ENCODE measurements at regions not wholly inside any gene's neighbourhood (a gene's known extent, or its start where the extent isn't known, plus 50 kb on each side); places are given as distances from the start of the nearest gene placed in this dataset.

DNA sequence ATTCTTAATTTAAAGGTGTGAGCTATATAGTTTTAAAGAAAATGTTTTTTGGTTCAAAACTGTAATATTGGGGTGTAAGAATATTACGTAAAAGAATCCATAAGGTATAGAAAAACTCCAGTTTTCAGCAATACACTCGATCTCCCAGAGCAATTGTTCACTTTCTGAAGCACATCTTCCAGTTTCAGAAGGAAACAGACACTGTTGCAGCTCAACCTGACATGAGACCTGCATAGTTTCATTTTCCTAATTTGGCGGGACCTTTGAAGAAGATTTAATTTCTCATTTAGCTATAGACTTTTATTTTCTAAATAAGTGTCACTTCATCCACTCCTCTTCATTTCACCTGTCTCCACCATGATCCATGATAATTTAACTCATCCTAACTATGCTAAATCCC lies 281.5 kb downstream of the HTR1B start:
- H3K4me3 ChIP-seq (ENCODE audit: insufficient read depth, low read depth, low read length), result no peak overlapping the region
- no peaks in the 10 kb centered on the region for H3K27me3 ChIP-seq (ENCODE audit: control insufficient read depth, insufficient read depth, low read length)
- no peak for DNase-seq
- no peaks in the 10 kb centered on the region for H3K36me3 ChIP-seq (replicated peaks; ENCODE audit: control insufficient read depth, insufficient read depth, low read length)

GRCh38 chr6:77180326-77180725 lies 283.0 kb downstream of the HTR1B start:
- no peak for DNase-seq
- H3K27me3 ChIP-seq (ENCODE audit: control insufficient read depth, insufficient read depth, low read length), result no peaks in the 10 kb centered on the region
- no peak overlapping the region for H3K4me3 ChIP-seq (ENCODE audit: insufficient read depth, low read depth, low read length)
- H3K36me3 ChIP-seq (replicated peaks; ENCODE audit: control insufficient read depth, insufficient read depth, low read length), result no peaks in the 10 kb centered on the region

GRCh38 chr6:77178821-77179220 lies 284.5 kb downstream of the HTR1B start:
- Histone ChIP-seq H3K27me3 (ENCODE audit: control insufficient read depth, insufficient read depth, low read length) (no peaks in the 10 kb centered on the region), H3K4me3 (ENCODE audit: insufficient read depth, low read depth, low read length) (no peak overlapping the region), H3K36me3 (replicated peaks; ENCODE audit: control insufficient read depth, insufficient read depth, low read length) (no peaks in the 10 kb centered on the region)
- DNase-seq, result no peak

- Histone ChIP-seq H3K36me3 (replicated peaks; ENCODE audit: control insufficient read depth, insufficient read depth, low read length) (no peaks in the 10 kb centered on the region), H3K4me3 (ENCODE audit: insufficient read depth, low read depth, low read length) (no peak overlapping the region), H3K27me3 (ENCODE audit: control insufficient read depth, insufficient read depth, low read length) (no peaks in the 10 kb centered on the region)
- DNase-seq, result no peak
Observed at GRCh38 chr6:77177470-77177869, 285.8 kb downstream of the HTR1B start.

DNA sequence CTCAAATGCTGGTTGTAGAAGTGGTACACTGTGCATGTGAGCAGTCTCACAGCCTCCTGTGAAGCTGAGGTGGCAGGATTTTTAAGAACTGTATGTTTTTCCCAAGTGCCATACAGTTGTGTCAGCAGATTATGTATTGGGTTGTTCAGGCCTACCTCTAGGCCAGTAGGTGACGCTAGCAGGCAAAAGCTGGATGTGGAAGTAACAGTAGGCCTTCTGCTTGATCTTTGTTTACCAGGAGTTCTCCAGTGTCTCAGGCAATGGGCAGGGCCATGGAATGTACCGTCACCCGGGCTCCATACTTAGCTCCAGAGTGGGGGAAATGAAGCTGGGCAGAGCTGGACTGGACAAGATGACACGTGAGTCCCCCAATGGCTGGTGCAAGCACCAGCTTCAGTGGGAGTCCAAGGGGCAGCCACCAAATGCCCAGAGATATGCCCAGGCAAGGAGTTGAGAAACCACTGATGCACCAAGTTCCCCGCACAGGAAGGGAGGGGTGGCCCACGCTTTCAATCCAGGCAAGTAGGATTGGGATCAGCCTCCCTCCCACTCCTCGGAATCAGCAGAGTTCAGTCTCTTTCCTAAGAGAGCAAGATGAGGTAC lies 289.7 kb downstream of the HTR1B start:
- Histone ChIP-seq H3K27me3 (ENCODE audit: control insufficient read depth, insufficient read depth, low read length) (no peaks in the 10 kb centered on the region), H3K36me3 (replicated peaks; ENCODE audit: control insufficient read depth, insufficient read depth, low read length) (no peaks in the 10 kb centered on the region), H3K4me3 (ENCODE audit: insufficient read depth, low read depth, low read length) (no peak overlapping the region)
- DNase-seq, result peak; percentile 21

- H3K36me3 ChIP-seq (replicated peaks; ENCODE audit: control insufficient read depth, insufficient read depth, low read length), result no peaks in the 10 kb centered on the region
- DNase-seq, result no peak
- H3K27me3 ChIP-seq (ENCODE audit: control insufficient read depth, insufficient read depth, low read length), result no peaks in the 10 kb centered on the region
- no peak overlapping the region for H3K4me3 ChIP-seq (ENCODE audit: insufficient read depth, low read depth, low read length)
Observed at GRCh38 chr6:77172578-77172977, 290.7 kb downstream of the HTR1B start.

DNA sequence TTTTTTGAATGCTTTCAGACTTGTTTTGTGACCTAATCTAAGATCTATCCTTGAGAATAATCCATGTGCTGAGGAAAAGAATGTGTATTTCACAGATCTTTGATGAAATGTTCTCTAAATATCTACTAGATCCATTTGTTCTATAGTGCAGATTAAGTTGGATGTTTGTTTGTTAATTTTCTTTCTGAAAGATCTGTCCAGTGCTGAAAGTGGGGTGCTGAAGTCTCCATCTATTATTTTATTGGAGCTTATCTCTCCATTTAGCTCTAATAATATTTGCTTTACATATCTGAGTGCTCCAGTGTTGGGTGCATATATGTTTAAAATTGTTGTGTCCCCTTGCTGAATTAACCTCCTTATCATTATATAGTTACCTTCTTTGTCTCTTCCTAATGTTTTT lies 303.6 kb downstream of the HTR1B start:
- DNase-seq, result no peak
- no peak overlapping the region for H3K4me3 ChIP-seq (ENCODE audit: insufficient read depth, low read depth, low read length)
- no peaks in the 10 kb centered on the region for H3K36me3 ChIP-seq (replicated peaks; ENCODE audit: control insufficient read depth, insufficient read depth, low read length)
- H3K27me3 ChIP-seq (ENCODE audit: control insufficient read depth, insufficient read depth, low read length), result no peaks in the 10 kb centered on the region

- no peak for DNase-seq
- Histone ChIP-seq H3K4me3 (ENCODE audit: insufficient read depth, low read depth, low read length) (no peak overlapping the region), H3K36me3 (replicated peaks; ENCODE audit: control insufficient read depth, insufficient read depth, low read length) (no peaks in the 10 kb centered on the region), H3K27me3 (ENCODE audit: control insufficient read depth, insufficient read depth, low read length) (no peaks in the 10 kb centered on the region)
Observed at GRCh38 chr6:77151241-77151640, 312.1 kb downstream of the HTR1B start.

DNA sequence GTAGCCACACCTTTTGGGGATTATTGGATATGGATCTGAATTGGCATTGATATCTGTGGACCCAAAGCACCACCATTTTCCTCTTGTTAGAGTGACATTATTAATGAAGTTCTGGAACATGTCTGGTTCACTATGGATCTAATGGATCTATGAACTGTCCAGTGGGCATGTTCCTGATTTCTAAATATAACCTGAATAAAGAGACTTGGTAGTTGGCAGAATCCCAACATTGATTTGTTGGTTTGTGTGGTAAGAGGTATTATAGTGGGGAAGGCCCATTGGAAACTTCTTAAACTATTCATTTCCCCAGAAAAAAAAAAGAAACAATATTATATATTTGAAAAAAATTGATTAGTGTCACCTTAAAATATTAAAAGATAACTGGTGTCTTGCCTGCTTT lies 312.6 kb downstream of the HTR1B start:
- Histone ChIP-seq H3K36me3 (replicated peaks; ENCODE audit: control insufficient read depth, insufficient read depth, low read length) (no peaks in the 10 kb centered on the region), H3K27me3 (ENCODE audit: control insufficient read depth, insufficient read depth, low read length) (no peaks in the 10 kb centered on the region), H3K4me3 (ENCODE audit: insufficient read depth, low read depth, low read length) (no peak overlapping the region)
- no peak for DNase-seq

GRCh38 chr6:77145244-77145643 lies 318.0 kb downstream of the HTR1B start:
- DNase-seq, result no peak
- Histone ChIP-seq H3K36me3 (replicated peaks; ENCODE audit: control insufficient read depth, insufficient read depth, low read length) (no peaks in the 10 kb centered on the region), H3K4me3 (ENCODE audit: insufficient read depth, low read depth, low read length) (no peak overlapping the region), H3K27me3 (ENCODE audit: control insufficient read depth, insufficient read depth, low read length) (no peaks in the 10 kb centered on the region)

DNA sequence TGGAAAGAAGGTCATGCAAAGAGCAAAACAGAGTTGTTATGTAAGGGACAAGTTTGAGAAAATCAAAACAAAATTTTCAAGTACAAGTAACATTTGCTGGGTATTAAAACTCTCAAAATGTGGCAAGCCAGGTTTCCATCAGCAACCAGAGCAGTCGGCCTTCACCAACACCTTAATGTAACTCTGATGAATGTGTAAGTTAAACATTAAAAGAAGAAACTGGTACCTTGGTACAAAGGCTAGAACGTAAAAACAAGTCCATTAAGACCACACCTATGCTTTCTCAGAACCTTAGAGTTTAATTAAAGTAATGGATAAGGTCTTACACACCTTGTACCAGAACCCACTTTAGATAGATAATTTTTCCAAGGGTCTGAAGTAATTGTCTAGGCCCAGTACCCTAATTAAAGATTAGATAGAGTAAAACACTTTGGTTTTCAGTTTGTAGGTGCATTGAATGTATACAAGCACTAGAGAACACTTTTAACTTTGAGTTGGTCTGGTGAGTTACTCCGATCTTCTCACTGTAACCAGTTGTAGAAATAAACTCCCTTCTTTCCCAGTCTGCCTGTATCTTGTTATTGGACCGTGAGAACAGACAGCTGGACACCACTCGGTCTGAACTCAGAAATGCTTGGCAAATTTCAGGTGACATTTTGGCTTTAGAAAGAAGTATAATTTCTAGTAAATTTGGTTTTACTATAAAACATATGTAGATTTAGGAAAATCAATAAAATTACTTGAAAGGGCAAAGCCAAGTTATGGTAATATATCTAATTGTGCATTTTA lies 319.4 kb downstream of the HTR1B start:
- Histone ChIP-seq H3K4me3 (ENCODE audit: insufficient read depth, low read depth, low read length) (no peak overlapping the region), H3K27me3 (ENCODE audit: control insufficient read depth, insufficient read depth, low read length) (no peaks in the 10 kb centered on the region), H3K36me3 (replicated peaks; ENCODE audit: control insufficient read depth, insufficient read depth, low read length) (no peaks in the 10 kb centered on the region)
- DNase-seq, result no peak

DNA sequence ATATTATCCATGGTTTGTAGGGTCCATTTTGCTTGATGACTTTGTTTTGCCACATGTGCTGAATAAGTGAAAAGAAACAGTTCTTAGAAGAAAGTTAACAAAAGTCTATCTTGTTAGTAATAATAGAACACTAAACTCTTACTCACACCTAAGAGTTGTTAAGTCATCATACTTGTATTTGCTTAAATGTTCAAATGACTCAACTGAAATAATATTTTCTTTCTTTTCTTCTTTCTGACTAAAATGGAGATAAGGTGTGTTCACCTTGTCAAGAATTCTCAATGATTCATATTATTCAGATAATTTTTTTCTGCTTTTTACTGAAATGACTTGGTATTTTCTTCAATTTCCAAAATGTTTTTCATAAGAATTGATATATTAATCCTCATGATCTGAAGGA lies 327.2 kb downstream of the HTR1B start:
- no peak overlapping the region for H3K4me3 ChIP-seq (ENCODE audit: insufficient read depth, low read depth, low read length)

GRCh38 chr6:77133031-77133430 lies 330.3 kb downstream of the HTR1B start:
- no peak overlapping the region for H3K4me3 ChIP-seq (ENCODE audit: insufficient read depth, low read depth, low read length)
- DNase-seq, result no peak
- H3K27me3 ChIP-seq (ENCODE audit: control insufficient read depth, insufficient read depth, low read length), result no peaks in the 10 kb centered on the region
- no peaks in the 10 kb centered on the region for H3K36me3 ChIP-seq (replicated peaks; ENCODE audit: control insufficient read depth, insufficient read depth, low read length)

More for the DNA sequence above, 327.2 kb downstream of the HTR1B start:
- Histone ChIP-seq H3K27me3 (ENCODE audit: control insufficient read depth, insufficient read depth, low read length) (no peaks in the 10 kb centered on the region), H3K36me3 (replicated peaks; ENCODE audit: control insufficient read depth, insufficient read depth, low read length) (no peaks in the 10 kb centered on the region)
- DNase-seq, result no peak

- Histone ChIP-seq H3K27me3 (ENCODE audit: control insufficient read depth, insufficient read depth, low read length) (no peaks in the 10 kb centered on the region), H3K4me3 (ENCODE audit: insufficient read depth, low read depth, low read length) (no peak overlapping the region), H3K36me3 (replicated peaks; ENCODE audit: control insufficient read depth, insufficient read depth, low read length) (no peaks in the 10 kb centered on the region)
- no peak for DNase-seq
Observed at GRCh38 chr6:77131426-77131825, 331.9 kb downstream of the HTR1B start.

GRCh38 chr6:77124604-77125003 lies 338.7 kb downstream of the HTR1B start:
- no peaks in the 10 kb centered on the region for H3K36me3 ChIP-seq (replicated peaks; ENCODE audit: control insufficient read depth, insufficient read depth, low read length)
- no peak for DNase-seq
- H3K4me3 ChIP-seq (ENCODE audit: insufficient read depth, low read depth, low read length), result no peak overlapping the region
- no peaks in the 10 kb centered on the region for H3K27me3 ChIP-seq (ENCODE audit: control insufficient read depth, insufficient read depth, low read length)

Measured in H7 (cell line).